Neural progenitor cell (in vitro differentiated cells): ENCODE measurements at regions not wholly inside any gene's neighbourhood (a gene's known extent, or its start where the extent isn't known, plus 50 kb on each side); places are given as distances from the start of the nearest gene placed in this dataset.

Experiments used
- DNase-seq: peaks from one replicate; pipeline ENCODE4 v3.0.0-alpha.2; 2016; ENCODE audit warnings: low spot score
- H2AFZ ChIP-seq: fragments of 200-600 bp; sonication (generic); replicated peaks from 2 replicates; pipeline ENCODE4 v1.6.1; 2016; ENCODE audit warnings: antibody characterized with exemption
- H3F3A ChIP-seq: fragments of 200-600 bp; sonication (generic); 2 replicates; pipeline ENCODE4 v1.6.1; 2016; ENCODE audit warnings: antibody characterized with exemption, low read depth
- H3K27ac ChIP-seq: fragments of 200-600 bp; sonication (generic); 2 replicates; pipeline ENCODE4 v1.5.1; 2016; ENCODE audit warnings: mild to moderate bottlenecking
- H3K27me3 ChIP-seq: fragments of 200-600 bp; sonication (generic); 2 replicates; pipeline ENCODE4 v1.6.1; 2016; ENCODE audit warnings: mild to moderate bottlenecking, moderate library complexity
- H3K36me3 ChIP-seq: fragments of 200-600 bp; sonication (generic); 2 replicates; pipeline ENCODE4 v1.5.1; 2016
- H3K4me1 ChIP-seq: fragments of 200-600 bp; sonication (generic); 2 replicates; pipeline ENCODE4 v1.6.1; 2016; ENCODE audit warnings: mixed run types
- H3K4me2 ChIP-seq: fragments of 200-600 bp; sonication (generic); 2 replicates; pipeline ENCODE4 v1.6.1; 2016
- H3K4me3 ChIP-seq: fragments of 200-600 bp; sonication (generic); 2 replicates; pipeline ENCODE4 v1.5.1; 2016
- H3K79me2 ChIP-seq: fragments of 200-600 bp; sonication (generic); 2 replicates; pipeline ENCODE4 v1.6.1; 2016; ENCODE audit warnings: low read depth
- H3K9ac ChIP-seq: fragments of 200-600 bp; sonication (generic); 2 replicates; pipeline ENCODE4 v1.6.1; 2016
- H3K9me3 ChIP-seq: fragments of 200-600 bp; sonication (generic); 2 replicates; pipeline ENCODE4 v1.5.1; 2016; ENCODE audit warnings: low read depth
- H4K20me1 ChIP-seq: fragments of 200-600 bp; sonication (generic); 2 replicates; pipeline ENCODE4 v1.6.1; 2016; ENCODE audit warnings: low read depth
- H3K27ac Mint-ChIP-seq: 3 replicates; pipeline ENCODE4 v1.8.0; 2021; ENCODE audit warnings: mixed read lengths
- H3K27me3 Mint-ChIP-seq: 2 replicates; pipeline ENCODE4 v1.8.0; 2022; ENCODE audit warnings: low read depth, mild to moderate bottlenecking, inconsistent platforms, moderate library complexity, mixed read lengths; ENCODE audit not compliant: insufficient read depth
- H3K36me3 Mint-ChIP-seq: 3 replicates; pipeline ENCODE4 v1.8.0; 2021; ENCODE audit warnings: mixed read lengths
- H3K4me1 Mint-ChIP-seq: 3 replicates; pipeline ENCODE4 v1.8.0; 2021; ENCODE audit warnings: mixed read lengths
- H3K4me3 Mint-ChIP-seq: 3 replicates; pipeline ENCODE4 v1.8.0; 2021; ENCODE audit warnings: mild to moderate bottlenecking, moderate library complexity, mixed read lengths
- H3K9me3 Mint-ChIP-seq: 3 replicates; pipeline ENCODE4 v1.8.0; 2020; ENCODE audit warnings: mixed read lengths
- EZH2 ChIP-seq: fragments of 200-600 bp; sonication (generic); IDR thresholded peaks from 2 replicates; pipeline ENCODE4 v1.6.1; 2017; ENCODE audit warnings: antibody characterized with exemption, mild to moderate bottlenecking, moderate library complexity
- EZH2phosphoT487 ChIP-seq: fragments of 200-600 bp; sonication (generic); IDR thresholded peaks from 2 replicates; pipeline ENCODE4 v1.6.1; 2017; ENCODE audit warnings: antibody characterized with exemption
- TF ChIP-seq, protein P1 (sequence below): fragments of 200-600 bp; sonication (generic); IDR thresholded peaks from 2 replicates; pipeline ENCODE4 v1.5.1; 2017; ENCODE audit warnings: antibody characterized with exemption, mild to moderate bottlenecking

GRCh38 chr15:38755718-38756117, 191.1 kb upstream of the RASGRP1 start:
- no peak overlapping the region for H3K27ac ChIP-seq
- no peaks in the 10 kb centered on the region for H3K9me3 ChIP-seq
- TF ChIP-seq EZH2phosphoT487 (no peak), EZH2 (no peak)
- TF ChIP-seq, protein P1, sequence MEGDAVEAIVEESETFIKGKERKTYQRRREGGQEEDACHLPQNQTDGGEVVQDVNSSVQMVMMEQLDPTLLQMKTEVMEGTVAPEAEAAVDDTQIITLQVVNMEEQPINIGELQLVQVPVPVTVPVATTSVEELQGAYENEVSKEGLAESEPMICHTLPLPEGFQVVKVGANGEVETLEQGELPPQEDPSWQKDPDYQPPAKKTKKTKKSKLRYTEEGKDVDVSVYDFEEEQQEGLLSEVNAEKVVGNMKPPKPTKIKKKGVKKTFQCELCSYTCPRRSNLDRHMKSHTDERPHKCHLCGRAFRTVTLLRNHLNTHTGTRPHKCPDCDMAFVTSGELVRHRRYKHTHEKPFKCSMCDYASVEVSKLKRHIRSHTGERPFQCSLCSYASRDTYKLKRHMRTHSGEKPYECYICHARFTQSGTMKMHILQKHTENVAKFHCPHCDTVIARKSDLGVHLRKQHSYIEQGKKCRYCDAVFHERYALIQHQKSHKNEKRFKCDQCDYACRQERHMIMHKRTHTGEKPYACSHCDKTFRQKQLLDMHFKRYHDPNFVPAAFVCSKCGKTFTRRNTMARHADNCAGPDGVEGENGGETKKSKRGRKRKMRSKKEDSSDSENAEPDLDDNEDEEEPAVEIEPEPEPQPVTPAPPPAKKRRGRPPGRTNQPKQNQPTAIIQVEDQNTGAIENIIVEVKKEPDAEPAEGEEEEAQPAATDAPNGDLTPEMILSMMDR, result no peak
- peaks cover 3% of the 10 kb centered on the region for H3K4me1 Mint-ChIP-seq
- no peak overlapping the region for H2AFZ ChIP-seq
- H3F3A ChIP-seq, result no peaks in the 10 kb centered on the region
- H3K4me3 Mint-ChIP-seq, result no peak overlapping the region
- DNase-seq, result no peak
- H3K36me3 Mint-ChIP-seq, result no peaks in the 10 kb centered on the region
- H3K27me3 ChIP-seq, result no peaks in the 10 kb centered on the region
- H4K20me1 ChIP-seq, result no peaks in the 10 kb centered on the region
- H3K36me3 ChIP-seq, result no peaks in the 10 kb centered on the region
- H3K4me3 ChIP-seq, result no peak overlapping the region
- H3K27me3 Mint-ChIP-seq, result no peaks in the 10 kb centered on the region
- no peaks in the 10 kb centered on the region for H3K79me2 ChIP-seq
- H3K4me2 ChIP-seq, result no peak overlapping the region
- no peaks in the 10 kb centered on the region for H3K9me3 Mint-ChIP-seq
- H3K4me1 ChIP-seq, result no peaks in the 10 kb centered on the region
- H3K9ac ChIP-seq, result no peak overlapping the region
- no peak overlapping the region for H3K27ac Mint-ChIP-seq

DNA sequence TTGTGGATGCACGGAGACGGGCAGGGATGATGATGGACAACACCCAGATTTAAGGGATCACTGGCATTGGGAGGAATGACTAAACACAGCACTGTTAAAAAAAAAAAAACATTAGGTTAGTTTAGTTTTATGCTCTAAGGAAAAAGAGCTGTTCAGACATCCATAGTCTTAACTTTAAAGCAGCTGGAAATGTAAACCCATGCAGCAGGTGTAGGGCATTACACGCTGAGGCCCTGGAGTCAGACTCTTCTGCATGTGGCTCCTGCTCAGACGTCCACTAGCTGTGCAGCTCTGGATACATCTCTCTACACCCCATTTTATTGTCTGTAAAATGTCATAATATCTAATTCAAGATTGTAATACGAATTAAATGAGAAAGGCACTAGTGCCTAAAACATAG, 191.8 kb upstream of the RASGRP1 start:
- Histone ChIP-seq H3K4me3 (no peak overlapping the region), H2AFZ (no peak overlapping the region), H3K27ac (no peak overlapping the region), H3K9me3 (no peaks in the 10 kb centered on the region), H4K20me1 (no peaks in the 10 kb centered on the region), H3K9ac (no peak overlapping the region), H3K36me3 (no peaks in the 10 kb centered on the region), H3K27me3 (no peaks in the 10 kb centered on the region), H3K79me2 (no peaks in the 10 kb centered on the region), H3K4me2 (no peak overlapping the region), H3F3A (no peaks in the 10 kb centered on the region), H3K4me1 (no peaks in the 10 kb centered on the region)
- no peak overlapping the region for H3K4me3 Mint-ChIP-seq
- H3K27ac Mint-ChIP-seq, result no peak overlapping the region
- peaks cover 3% of the 10 kb centered on the region for H3K4me1 Mint-ChIP-seq
- H3K36me3 Mint-ChIP-seq, result no peaks in the 10 kb centered on the region
- no peaks in the 10 kb centered on the region for H3K27me3 Mint-ChIP-seq
- no peak for TF ChIP-seq EZH2
- TF ChIP-seq, protein P1, result no peak
- TF ChIP-seq EZH2phosphoT487, result no peak
- DNase-seq, result no peak
- no peaks in the 10 kb centered on the region for H3K9me3 Mint-ChIP-seq

DNA sequence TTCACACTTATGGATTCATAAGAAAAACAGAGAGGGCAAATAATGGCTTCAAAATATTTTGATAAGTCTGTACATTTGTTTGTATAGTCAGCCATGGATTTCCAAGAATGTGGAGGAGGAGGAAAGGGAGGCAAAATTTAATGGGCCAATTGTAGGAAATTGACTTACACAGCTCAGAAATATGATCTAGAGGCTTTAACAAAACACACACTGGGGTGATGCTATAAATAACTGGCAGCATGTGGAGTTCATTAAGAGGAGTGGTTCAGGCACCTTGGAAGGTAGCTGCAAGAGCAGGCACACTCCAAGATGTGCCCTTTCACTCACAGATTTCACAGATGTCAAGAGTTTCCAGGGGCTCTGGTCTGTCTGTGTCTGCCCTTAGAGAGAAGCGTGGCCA, 193.4 kb upstream of the RASGRP1 start:
- no peak overlapping the region for H3K4me3 Mint-ChIP-seq
- H3K4me1 Mint-ChIP-seq, result peaks cover 3% of the 10 kb centered on the region
- H3K27ac Mint-ChIP-seq, result no peak overlapping the region

More for the DNA sequence above, 193.4 kb upstream of the RASGRP1 start:
- Histone ChIP-seq H3K4me3 (no peak overlapping the region), H3F3A (no peaks in the 10 kb centered on the region), H3K9me3 (no peaks in the 10 kb centered on the region), H3K36me3 (no peaks in the 10 kb centered on the region), H3K27me3 (no peaks in the 10 kb centered on the region), H3K4me1 (no peaks in the 10 kb centered on the region), H2AFZ (no peak overlapping the region), H3K79me2 (no peaks in the 10 kb centered on the region), H3K9ac (no peak overlapping the region), H3K4me2 (no peak overlapping the region), H4K20me1 (no peaks in the 10 kb centered on the region), H3K27ac (no peak overlapping the region)
- TF ChIP-seq, protein P1, result no peak
- no peak for TF ChIP-seq EZH2phosphoT487
- no peak for TF ChIP-seq EZH2
- no peaks in the 10 kb centered on the region for H3K27me3 Mint-ChIP-seq
- no peaks in the 10 kb centered on the region for H3K9me3 Mint-ChIP-seq
- H3K36me3 Mint-ChIP-seq, result no peaks in the 10 kb centered on the region
- no peak for DNase-seq
